Osteocyte (in vitro differentiated cells): ENCODE measurements at regions not wholly inside any gene's neighbourhood (a gene's known extent, or its start where the extent isn't known, plus 50 kb on each side); places are given as distances from the start of the nearest gene placed in this dataset.

Source experiments
- DNase-seq: peaks from one replicate; pipeline ENCODE4 v3.0.0; 2021; ENCODE audit warnings: mixed read lengths; ENCODE audit not compliant: unreplicated experiment; ENCODE audit errors: extremely low spot score
- H3K27ac Mint-ChIP-seq: one replicate; pipeline ENCODE4 v1.8.0; 2021; ENCODE audit warnings: mild to moderate bottlenecking, mixed read lengths; ENCODE audit not compliant: unreplicated experiment
- H3K27me3 Mint-ChIP-seq: one replicate; pipeline ENCODE4 v1.8.0; 2021; ENCODE audit warnings: mixed read lengths; ENCODE audit not compliant: unreplicated experiment
- H3K36me3 Mint-ChIP-seq: one replicate; pipeline ENCODE4 v1.8.0; 2021; ENCODE audit warnings: mixed read lengths; ENCODE audit not compliant: unreplicated experiment
- H3K4me1 Mint-ChIP-seq: one replicate; pipeline ENCODE4 v1.8.0; 2021; ENCODE audit warnings: mixed read lengths; ENCODE audit not compliant: unreplicated experiment
- H3K4me3 Mint-ChIP-seq: one replicate; pipeline ENCODE4 v1.8.0; 2021; ENCODE audit warnings: mild to moderate bottlenecking, moderate library complexity, mixed read lengths; ENCODE audit not compliant: unreplicated experiment
- H3K9me3 Mint-ChIP-seq: one replicate; pipeline ENCODE4 v1.8.0; 2021; ENCODE audit warnings: mixed read lengths; ENCODE audit not compliant: unreplicated experiment
- CTCF ChIP-seq: fragments of 200-600 bp; sonication (generic); IDR thresholded peaks from 2 replicates; pipeline ENCODE4 v1.5.0; 2021; ENCODE audit warnings: antibody characterized with exemption, mild to moderate bottlenecking, moderate library complexity

DNA sequence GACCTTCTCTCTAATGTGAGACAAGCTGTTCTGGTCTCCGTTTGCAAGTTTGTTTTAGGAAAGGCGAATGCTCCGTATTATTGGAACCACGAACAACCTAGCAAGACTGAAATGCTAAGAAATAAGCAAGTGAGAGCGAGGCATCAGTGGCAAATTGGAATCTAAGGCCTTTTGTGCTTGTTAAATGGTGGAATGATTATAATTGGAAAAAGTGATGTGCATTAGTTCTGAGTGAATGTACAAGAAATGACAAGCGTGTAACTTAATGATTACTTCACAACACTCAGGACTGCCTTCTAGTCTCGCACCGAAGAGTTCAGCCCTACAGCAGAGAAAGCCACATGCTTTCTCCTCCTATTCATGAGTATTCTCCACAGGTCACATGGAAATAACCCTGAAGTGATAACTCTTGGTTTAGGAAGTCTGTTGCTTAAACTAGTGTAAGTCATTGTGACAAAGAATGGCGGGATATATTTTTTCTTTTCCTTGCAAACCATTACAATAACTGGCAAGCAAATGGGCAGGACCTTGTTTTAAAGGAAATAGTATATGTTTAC lies 392.2 kb upstream of the FIGN start:
- Mint-ChIP-seq H3K27me3 (no peaks in the 10 kb centered on the region), H3K36me3 (no peaks in the 10 kb centered on the region), H3K9me3 (no peaks in the 10 kb centered on the region), H3K4me1 (peaks cover 9% of the 10 kb centered on the region), H3K27ac (no peak overlapping the region), H3K4me3 (no peak overlapping the region)
- no peak for DNase-seq
- no peak for TF ChIP-seq CTCF

- Mint-ChIP-seq H3K27me3 (no peaks in the 10 kb centered on the region), H3K4me1 (peaks cover 9% of the 10 kb centered on the region), H3K27ac (no peak overlapping the region), H3K9me3 (no peaks in the 10 kb centered on the region), H3K36me3 (no peaks in the 10 kb centered on the region), H3K4me3 (no peak overlapping the region)
- peak; percentile 79 for TF ChIP-seq CTCF
- DNase-seq, result no peak
Measured at GRCh38 chr2:164126960-164127660, 391.3 kb upstream of the FIGN start.

DNA sequence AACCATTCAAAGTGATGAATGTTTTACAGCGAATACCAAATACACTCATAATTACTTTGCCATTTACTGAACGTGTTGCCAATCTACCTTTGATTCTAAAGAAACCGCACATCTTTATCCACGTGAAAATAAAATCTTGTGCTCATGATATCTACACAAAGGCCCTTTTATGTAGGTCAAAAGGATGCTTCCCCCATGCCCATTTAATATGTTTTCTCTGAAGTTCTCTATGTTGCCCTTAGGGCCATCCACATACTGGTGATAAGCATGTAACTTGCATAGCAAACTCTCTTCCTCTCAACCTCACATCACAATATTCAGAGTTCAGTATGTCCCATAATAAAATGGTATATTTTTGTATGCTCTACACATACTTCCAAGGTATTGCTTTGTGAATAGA lies 380.0 kb upstream of the FIGN start:
- no peak overlapping the region for H3K27ac Mint-ChIP-seq
- H3K4me3 Mint-ChIP-seq, result no peak overlapping the region
- no peak for TF ChIP-seq CTCF
- DNase-seq, result no peak
- no peaks in the 10 kb centered on the region for H3K9me3 Mint-ChIP-seq
- no peaks in the 10 kb centered on the region for H3K27me3 Mint-ChIP-seq
- no peaks in the 10 kb centered on the region for H3K4me1 Mint-ChIP-seq
- H3K36me3 Mint-ChIP-seq, result no peaks in the 10 kb centered on the region

DNA sequence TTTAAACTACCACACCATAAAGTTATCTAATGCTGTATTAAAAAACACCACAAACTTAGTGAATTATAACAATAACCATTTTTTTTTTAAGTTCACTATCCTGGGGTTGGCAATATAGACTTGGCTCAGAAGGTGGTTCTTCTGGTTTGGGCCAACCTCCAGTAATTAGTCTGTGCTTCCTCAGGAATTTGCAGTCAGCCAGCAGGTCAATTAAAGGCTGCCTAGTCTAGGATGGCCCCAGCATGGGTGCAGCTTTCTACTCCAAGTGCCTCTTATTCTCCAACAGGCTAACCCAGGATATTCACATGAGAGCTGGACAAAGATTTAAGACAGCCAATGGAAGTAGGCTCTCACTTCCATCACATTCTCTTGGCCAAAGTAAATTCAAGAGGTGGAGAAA lies 379.1 kb upstream of the FIGN start:
- Mint-ChIP-seq H3K27ac (no peak overlapping the region), H3K36me3 (no peaks in the 10 kb centered on the region), H3K4me1 (no peaks in the 10 kb centered on the region), H3K9me3 (no peaks in the 10 kb centered on the region), H3K27me3 (no peaks in the 10 kb centered on the region), H3K4me3 (no peak overlapping the region)
- no peak for TF ChIP-seq CTCF
- no peak for DNase-seq

GRCh38 chr2:164112105-164112504 lies 376.3 kb upstream of the FIGN start:
- Mint-ChIP-seq H3K27me3 (no peaks in the 10 kb centered on the region), H3K36me3 (no peaks in the 10 kb centered on the region), H3K4me1 (no peaks in the 10 kb centered on the region), H3K27ac (no peak overlapping the region), H3K4me3 (no peak overlapping the region), H3K9me3 (no peaks in the 10 kb centered on the region)
- DNase-seq, result no peak
- no peak for TF ChIP-seq CTCF
